A549 (cell line): ENCODE measurements at regions not wholly inside any gene's neighbourhood (a gene's known extent, or its start where the extent isn't known, plus 50 kb on each side); places are given as distances from the start of the nearest gene placed in this dataset.

Source experiments
- ATAC-seq, 2 experiments: fragments of 200-7000 bp in 1 of 2; fragments of >200 bp in 1 of 2; cut with Nextera tagmentation in 1 of 2; cut with Tn5 transposase in 1 of 2; 3 replicates each; pipeline versions ENCODE4 v1.8.0 to v1.9.1; 2018 to 2020; ENCODE audit warnings: mild to moderate bottlenecking in 1 of 2, moderate library complexity in 1 of 2
- CTCF ChIA-PET: fragments of 300-600 bp; sonication (Branson Sonifier 250); formaldehyde crosslinking; extraction: SDS; loops from one replicate; lab custom pipeline; 2021; ENCODE audit warnings: antibody characterized with exemption, inconsistent platforms; lab: Yijun Ruan, JAX
- POLR2A ChIA-PET: fragments of 350-600 bp; formaldehyde crosslinking; extraction: SDS; loops from one replicate; lab custom pipeline; 2021; ENCODE audit warnings: antibody characterized with exemption, inconsistent platforms; lab: Yijun Ruan, JAX
- DNase-seq, 2 experiments: peaks; one replicate each; pipeline versions ENCODE4 v3.0.0 to v3.0.0-alpha.2; 2011 to 2016; ENCODE audit warnings: low read depth in 1 of 2, low spot score in 1 of 2
- FAIRE-seq: peaks from 2 replicates; lab custom pipeline; 2011; peaks lifted over from hg19 to GRCh38; lab: Jason Lieb, UNC
- H3K27ac ChIP-seq, 2 experiments: fragments of >200 bp; sonication (Bioruptor Twin); formaldehyde crosslinking; 3 replicates each; pipeline ENCODE4 v1.5.1; 2016 to 2017
- H3K4me1 ChIP-seq: fragments of >200 bp; sonication (Bioruptor Twin); formaldehyde crosslinking; 3 replicates; pipeline ENCODE4 v1.6.1; 2016
- H3K4me2 ChIP-seq: fragments of >200 bp; sonication (Bioruptor Twin); formaldehyde crosslinking; 3 replicates; pipeline ENCODE4 v1.6.1; 2016
- H3K4me3 ChIP-seq: fragments of >200 bp; sonication (Bioruptor Twin); formaldehyde crosslinking; 3 replicates; pipeline ENCODE4 v1.5.1; 2016
- H3K9me3 ChIP-seq: fragments of >200 bp; sonication (Bioruptor Twin); formaldehyde crosslinking; 3 replicates; pipeline ENCODE4 v1.6.1; 2016
- CHD2 ChIP-seq: fragments of 150-350 bp; IDR thresholded peaks from 2 replicates; pipeline ENCODE4 v1.6.1; 2014; ENCODE audit warnings: low read length; ENCODE audit not compliant: partially characterized antibody
- CTCF ChIP-seq: fragments of >200 bp; sonication (Bioruptor Twin); formaldehyde crosslinking; IDR thresholded peaks from 3 replicates; pipeline ENCODE4 v1.5.1; 2016
- ELK1 ChIP-seq: fragments of 150-350 bp; IDR thresholded peaks from 2 replicates; pipeline ENCODE4 v1.6.1; 2014; ENCODE audit warnings: low read depth, mild to moderate bottlenecking, low read length
- HEYL ChIP-seq: fragments of 250-450 bp; sonication (Bioruptor Pico); IDR thresholded peaks from 2 replicates; pipeline ENCODE4 v1.8.0; 2021; ENCODE audit warnings: mild to moderate bottlenecking, moderate library complexity
- KDM5A ChIP-seq: fragments of 200-600 bp; sonication (generic); IDR thresholded peaks from 2 replicates; pipeline ENCODE4 v1.6.1; 2016; ENCODE audit warnings: antibody characterized with exemption, mild to moderate bottlenecking
- NPAS2 ChIP-seq: fragments of 250-450 bp; sonication (Bioruptor Pico); IDR thresholded peaks from 2 replicates; pipeline ENCODE4 v1.8.0; 2022; ENCODE audit warnings: mild to moderate bottlenecking, moderate library complexity, borderline replicate concordance
- NR3C1 ChIP-seq: fragments of >200 bp; sonication (Bioruptor Twin); formaldehyde crosslinking; IDR thresholded peaks from 3 replicates; pipeline ENCODE4 v1.6.1; 2017
- PBX3 ChIP-seq: IDR thresholded peaks from 2 replicates; pipeline ENCODE4 v1.6.1; 2012
- RARB ChIP-seq: fragments of 250-450 bp; sonication (Bioruptor Pico); IDR thresholded peaks from 2 replicates; pipeline ENCODE4 v1.8.0; 2021; ENCODE audit warnings: mild to moderate bottlenecking, moderate library complexity
- REST ChIP-seq: fragments of 200-600 bp; sonication (generic); IDR thresholded peaks from 2 replicates; pipeline ENCODE4 v1.6.1; 2016; ENCODE audit warnings: antibody characterized with exemption, mild to moderate bottlenecking, moderate library complexity
- SMC3 ChIP-seq: fragments of >200 bp; sonication (Bioruptor Twin); formaldehyde crosslinking; IDR thresholded peaks from 3 replicates; pipeline ENCODE4 v1.6.1; 2018; ENCODE audit warnings: inconsistent platforms
- TFCP2L1 ChIP-seq: fragments of 250-450 bp; sonication (Bioruptor Pico); IDR thresholded peaks from 2 replicates; pipeline ENCODE4 v1.5.0; 2021; ENCODE audit warnings: mild to moderate bottlenecking
- ZFP36 ChIP-seq: fragments of 450-650 bp; IDR thresholded peaks from 2 replicates; pipeline ENCODE4 v1.6.1; 2014; ENCODE audit warnings: borderline replicate concordance; ENCODE audit not compliant: partially characterized antibody
- WGBS: methylation state at CpG from one replicate; pipeline ENCODE4 v1.1.6; 2017; ENCODE audit errors: missing lambda C conversion rate; 5-methylcytosine and 5-hydroxymethylcytosine counted together

- POLR2A ChIA-PET = no interaction called here
- TF ChIP-seq NPAS2 (CRISPR knock-in tag) (no peak), TFCP2L1 (CRISPR knock-in tag) (no peak), RARB (no peak), ZFP36 (no peak), CHD2 (no peak), CTCF (no peak), SMC3 (no peak)
- no peak for FAIRE-seq
- no peak overlapping the region for H3K27ac ChIP-seq
- no peak overlapping the region for H3K4me3 ChIP-seq
- H3K4me1 ChIP-seq = no peaks in the 10 kb centered on the region
- DNase-seq = no peak
- ATAC-seq = no peak
- CTCF ChIA-PET = interaction anchor here (0.7 kb wide), 1 partner anchor 47 kb away, joined by 3 read pairs; no protein-coding TSS in a partner anchor
- no peak overlapping the region for H3K4me2 ChIP-seq
- H3K9me3 ChIP-seq = no peaks in the 10 kb centered on the region
- WGBS = 50% methylated on average over 2 of the region's 2 CpGs
Measured at GRCh38 chr6:41996997-41997396, 53.3 kb upstream of the TAF8 start.

- no peak overlapping the region for H3K27ac ChIP-seq
- no peak overlapping the region for H3K4me3 ChIP-seq
- ChIA-PET CTCF (interaction anchor here (0.9 kb wide), 1 partner anchor 46 kb away, joined by 3 read pairs; no protein-coding TSS in a partner anchor), POLR2A (no interaction called here)
- FAIRE-seq = no peak
- no peak for TF ChIP-seq NR3C1
- TF ChIP-seq REST = no peak
- TF ChIP-seq KDM5A = no peak
- no peak for TF ChIP-seq HEYL (CRISPR knock-in tag)
- TF ChIP-seq ELK1 = no peak
- no peak for TF ChIP-seq CHD2
- no peak for TF ChIP-seq PBX3
- WGBS = 96% methylated on average over 1 of the region's 2 CpGs
- no peak for DNase-seq
- no peak overlapping the region for H3K4me2 ChIP-seq
- ATAC-seq = no peak
- H3K4me1 ChIP-seq = no peaks in the 10 kb centered on the region
- no peaks in the 10 kb centered on the region for H3K9me3 ChIP-seq
Measured at GRCh38 chr6:41997456-41997855, 52.9 kb upstream of the TAF8 start.
